Left lobe of liver (tissue), 2 donors: ENCODE measurements at regions not wholly inside any gene's neighbourhood (a gene's known extent, or its start where the extent isn't known, plus 50 kb on each side); places are given as distances from the start of the nearest gene placed in this dataset.
"Not testable (repeated sequence)": the region's sequence is repeated elsewhere in the genome, so short reads cannot be mapped to it uniquely, and the experiment has no call there.

Experiments used
- ATAC-seq: fragments of 200-7000 bp; cut with Tn5 transposase; one replicate; pipeline ENCODE4 v1.9.1; 2020; ENCODE audit warnings: mild to moderate bottlenecking, moderate library complexity
- DNase-seq: peaks from one replicate; pipeline ENCODE4 v3.0.0-alpha.2; 2020; ENCODE audit warnings: low spot score
- donor health status: DM: no; HTN: no; CAD: no; lungs with moderate emphysema.
- donor health status: DM: no; HTN: yes; CAD: no.

DNA sequence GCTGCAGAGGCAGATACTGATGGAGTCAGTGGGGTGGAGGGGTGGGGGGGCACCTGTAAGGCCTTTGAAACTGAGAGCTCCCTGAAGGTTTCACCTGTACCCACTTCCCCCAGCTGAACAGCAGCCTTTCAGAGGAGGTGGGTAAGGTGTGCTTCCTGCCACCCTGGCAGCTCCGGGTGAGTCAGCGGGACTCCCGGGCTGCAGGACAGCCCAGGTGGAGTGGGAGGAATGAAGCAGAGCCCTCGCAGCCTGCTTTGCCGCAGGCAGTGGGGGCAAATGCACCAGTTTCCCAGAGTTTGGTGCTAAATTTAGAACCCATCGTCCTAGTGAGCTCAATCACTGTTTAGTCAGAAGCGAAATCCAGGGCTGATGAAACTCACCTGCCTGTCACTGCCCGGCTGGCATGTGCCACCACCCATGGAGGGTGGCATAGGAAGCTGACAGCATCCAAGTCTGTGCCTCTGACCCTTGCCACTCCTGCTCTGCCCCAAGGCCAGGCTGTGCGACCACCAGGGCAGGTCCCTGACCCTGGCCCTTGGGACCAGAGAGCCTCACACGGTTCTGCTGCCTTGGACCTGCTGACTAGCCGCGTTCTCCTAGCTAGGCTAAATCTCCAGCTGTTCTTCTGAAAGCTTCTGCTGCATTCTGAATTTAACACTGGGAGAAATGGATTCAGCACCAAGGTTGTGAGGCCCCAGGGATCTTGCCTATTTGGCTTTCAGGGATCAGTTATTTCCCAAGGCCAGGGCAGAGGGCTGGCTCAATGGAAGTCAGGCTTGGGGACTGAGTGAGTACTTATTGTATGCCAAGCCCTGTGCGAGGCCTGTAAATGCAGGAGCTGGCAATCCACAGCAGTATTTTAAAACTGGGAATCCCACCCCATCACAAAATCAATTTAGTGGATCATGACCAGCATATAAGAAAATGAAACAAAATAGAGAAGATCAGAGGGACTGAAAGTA, 67.3 kb upstream of the RASGRF1 start:
- ATAC-seq = no peak
- DNase-seq = no peak

DNA sequence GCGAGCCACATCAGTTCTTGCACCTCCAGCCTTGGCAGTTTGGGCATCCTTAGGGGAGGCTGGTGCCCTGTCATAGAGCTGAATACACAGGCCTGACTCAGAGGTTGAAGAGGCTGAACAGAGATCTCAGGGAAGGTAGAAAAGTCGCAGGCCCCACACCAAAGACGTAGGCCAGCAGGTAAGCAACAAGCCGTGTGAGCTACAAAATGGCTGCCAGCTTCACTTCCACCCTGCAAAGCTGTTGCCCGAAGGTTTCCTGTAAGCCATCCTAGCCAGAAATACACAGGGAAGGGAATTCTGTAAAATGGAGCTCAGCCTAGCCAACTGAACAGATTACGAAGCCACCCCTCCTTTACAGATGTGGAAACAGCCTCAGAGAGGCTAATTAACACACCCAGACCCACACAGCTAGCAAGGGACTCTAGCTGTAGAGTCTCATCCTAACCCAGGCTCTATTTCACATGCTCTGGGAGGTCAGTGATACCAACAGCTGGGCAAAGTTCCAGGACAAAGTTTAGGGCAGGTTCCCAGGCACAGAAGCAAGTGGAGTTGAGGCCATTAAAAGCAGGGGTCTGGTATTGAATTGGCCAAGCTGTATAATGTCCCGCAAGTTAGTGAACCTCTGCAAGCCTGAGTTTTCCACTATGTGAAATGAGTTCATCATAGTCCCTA, 66.3 kb upstream of the RASGRF1 start:
- ATAC-seq = peak; percentile 76
- no peak for DNase-seq

DNA sequence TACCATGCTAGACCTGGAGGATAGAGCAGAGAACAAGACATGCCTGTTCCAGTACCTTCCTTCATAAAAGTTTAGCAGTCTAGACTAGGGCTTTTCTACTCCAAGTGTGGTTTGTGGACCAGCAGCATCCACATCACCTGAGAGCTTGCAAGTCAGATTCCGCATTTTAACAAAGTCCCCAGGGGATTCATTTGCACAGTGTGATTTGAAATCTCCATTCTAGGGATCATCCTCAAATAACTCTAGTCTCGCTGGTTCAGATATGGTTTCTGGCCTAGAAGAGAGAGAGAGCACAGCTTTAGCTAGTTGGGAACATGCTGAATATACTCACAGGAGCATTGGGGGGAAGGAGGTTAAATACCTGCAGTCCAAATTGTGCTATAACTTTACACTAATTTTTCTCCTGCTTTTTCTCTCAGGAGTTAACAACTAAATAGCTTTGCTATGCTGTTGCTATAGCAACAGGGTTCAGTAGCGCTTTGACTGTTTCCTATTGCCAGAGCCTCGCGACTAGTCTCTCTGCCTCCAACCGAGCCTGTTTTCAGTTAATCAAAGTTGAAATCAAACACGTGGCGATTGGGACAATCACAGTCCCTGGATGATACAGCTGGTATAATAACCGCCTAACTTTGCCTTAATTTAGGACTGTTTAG, 64.0 kb upstream of the RASGRF1 start:
- no peak for ATAC-seq
- DNase-seq = no peak

DNA sequence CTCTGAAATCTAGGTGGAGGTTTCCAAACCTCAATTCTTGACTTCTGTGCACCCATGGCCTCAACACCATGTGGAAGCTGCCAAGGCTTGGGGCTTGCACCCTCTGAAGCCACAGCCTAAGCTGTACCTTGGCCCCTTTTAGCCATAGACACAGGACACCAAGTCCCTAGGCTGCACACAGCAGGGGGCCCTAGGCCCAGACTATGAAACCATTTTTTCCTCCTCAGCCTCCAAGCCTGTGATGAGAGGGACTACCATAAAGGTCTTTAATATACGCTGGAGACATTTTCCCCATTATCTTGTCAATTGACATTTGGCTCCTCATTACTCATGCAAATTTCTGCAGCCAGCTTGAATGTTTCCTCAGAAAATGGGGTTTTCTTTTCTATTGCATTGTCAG, 53.7 kb upstream of the RASGRF1 start:
- not testable (repeated sequence) for DNase-seq, ATAC-seq

DNA sequence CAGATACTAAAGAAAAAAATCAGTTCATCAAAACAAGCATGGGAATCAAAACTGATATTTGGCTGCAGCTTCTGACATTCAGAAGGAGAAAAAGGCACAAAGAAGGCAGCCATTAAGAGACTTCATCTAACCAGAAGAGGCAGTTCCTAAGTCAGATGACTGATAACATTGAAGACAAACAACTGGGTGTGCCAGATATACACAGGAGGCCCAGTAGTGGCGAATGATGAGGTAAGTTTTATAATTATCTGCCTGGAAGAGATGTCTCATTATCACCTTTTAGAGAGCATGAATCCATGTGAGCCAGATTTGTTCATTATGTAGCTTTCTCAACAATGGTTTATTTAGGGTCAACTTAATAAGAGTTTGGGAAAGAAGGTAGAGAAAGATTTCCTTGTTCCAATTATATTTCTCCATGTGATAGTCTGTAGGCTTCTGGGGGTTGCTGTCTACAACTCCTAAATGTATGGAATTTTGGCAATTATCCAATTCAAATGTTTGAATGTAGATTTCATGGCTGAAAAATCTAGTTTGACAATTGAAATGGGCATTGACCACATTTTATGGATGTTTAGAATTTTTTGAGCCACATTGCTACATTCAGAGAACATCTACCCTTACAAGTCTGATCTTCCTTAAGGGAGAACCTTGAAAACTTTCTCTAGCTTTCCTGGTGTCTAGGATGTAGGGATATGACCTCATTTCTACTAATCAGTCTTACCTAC, 50.4 kb upstream of the RASGRF1 start:
- DNase-seq (no peak), ATAC-seq (no peak)
